GM19023 (cell line): ENCODE measurements at regions not wholly inside any gene's neighbourhood (a gene's known extent, or its start where the extent isn't known, plus 50 kb on each side); places are given as distances from the start of the nearest gene placed in this dataset.

Experiments used
- ATAC-seq: cut with Tn5 transposase; IDR thresholded peaks from one replicate; pipeline ENCODE4 v1.9.1; 2021; ENCODE audit warnings: mild to moderate bottlenecking, moderate library complexity; ENCODE audit not compliant: unreplicated experiment

DNA sequence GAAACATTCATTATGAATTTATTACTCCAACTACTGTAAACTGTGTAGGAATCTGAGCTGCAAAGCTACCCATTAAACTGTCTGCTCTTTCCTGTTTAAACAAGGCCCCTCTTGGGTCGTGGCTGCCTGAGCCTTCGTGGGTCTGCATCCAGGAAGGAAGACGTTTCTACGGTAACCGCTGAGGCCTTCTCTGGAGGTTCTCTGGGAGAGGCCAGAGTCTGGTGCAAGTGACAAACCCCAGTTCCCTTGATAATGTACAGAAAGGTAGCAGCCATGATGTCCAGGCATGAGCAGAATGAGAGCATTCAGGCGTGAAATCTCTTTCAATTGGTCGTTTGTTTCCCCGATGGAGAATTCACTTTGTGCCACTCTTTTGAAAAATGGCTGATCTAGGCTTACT lies 350.2 kb downstream of the PLPP3 start:
- ATAC-seq, result no peak

DNA sequence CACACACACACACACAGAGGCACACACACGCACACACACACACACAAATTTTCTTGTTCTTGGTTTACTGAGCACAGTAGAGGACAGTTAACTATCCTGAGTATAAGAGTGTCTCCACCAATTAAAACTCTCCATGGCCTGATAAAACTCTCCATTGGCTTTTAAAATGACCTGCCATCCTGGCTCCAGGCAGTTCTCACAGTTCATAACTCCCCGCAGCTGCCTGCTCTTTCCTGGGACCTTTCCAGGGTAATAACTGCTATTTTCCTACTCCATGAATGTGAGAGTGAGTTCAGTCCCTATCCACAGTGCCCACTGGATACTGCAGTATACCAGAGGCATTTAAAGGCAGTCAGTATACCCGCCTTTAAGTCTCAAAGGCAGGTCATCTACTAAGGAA lies 351.5 kb downstream of the PLPP3 start:
- no peak for ATAC-seq

DNA sequence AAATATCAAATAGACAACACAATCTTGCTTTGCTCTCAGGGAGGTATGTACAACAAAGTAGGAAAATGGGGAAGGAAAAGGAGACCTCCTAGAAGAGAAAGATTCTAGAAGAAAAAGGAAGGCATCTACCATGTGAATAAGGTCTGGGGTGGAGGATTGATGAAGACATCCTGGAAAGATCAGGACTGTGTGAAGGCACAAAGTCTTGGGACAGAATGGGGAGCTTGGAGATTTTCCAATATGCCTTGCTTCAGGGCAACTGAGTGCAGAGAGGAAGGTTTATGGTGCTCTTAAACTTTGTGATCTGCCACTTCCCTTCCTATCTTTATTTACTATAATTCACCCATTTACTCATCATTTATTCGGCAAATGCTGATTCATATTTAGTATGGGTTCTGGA lies 352.0 kb downstream of the PLPP3 start:
- ATAC-seq, result no peak

DNA sequence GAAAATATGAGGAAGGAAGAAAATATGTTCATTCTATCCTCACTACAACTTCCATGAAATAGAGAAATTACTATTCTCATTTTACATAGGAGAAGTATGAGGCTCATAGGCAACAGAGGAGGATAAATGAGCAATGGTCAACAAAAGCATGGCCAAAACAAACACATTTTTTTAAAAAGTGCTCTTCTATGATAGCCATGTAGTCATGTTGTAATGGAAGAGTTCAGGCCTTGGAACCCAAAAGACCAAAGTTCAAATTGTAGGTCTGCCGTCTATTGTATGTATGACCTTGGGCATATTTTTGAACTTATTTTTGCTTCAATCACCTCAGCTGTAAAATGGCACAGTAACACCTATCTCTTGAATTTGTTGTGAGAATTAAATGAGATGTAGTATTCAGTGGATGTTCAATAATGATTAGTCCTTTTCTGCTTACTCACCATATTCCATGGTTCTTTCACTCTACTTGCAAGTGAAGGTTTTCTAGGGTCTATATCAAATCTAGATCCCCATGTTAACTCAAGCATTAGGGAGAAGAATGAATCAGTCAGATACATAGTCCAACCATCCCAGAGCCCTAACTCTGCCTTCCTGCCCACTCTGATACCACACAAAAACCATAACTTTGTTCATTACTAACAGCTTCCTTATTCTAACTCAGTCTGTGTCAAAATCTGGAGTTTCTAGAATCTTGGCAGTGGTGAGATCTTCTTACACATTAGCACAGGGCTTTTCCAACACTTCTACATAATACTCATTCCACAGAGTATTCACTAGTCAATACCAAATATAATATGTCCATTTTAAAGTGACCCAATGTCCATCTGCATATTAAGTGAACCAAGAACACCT lies 353.2 kb downstream of the PLPP3 start:
- no peak for ATAC-seq

DNA sequence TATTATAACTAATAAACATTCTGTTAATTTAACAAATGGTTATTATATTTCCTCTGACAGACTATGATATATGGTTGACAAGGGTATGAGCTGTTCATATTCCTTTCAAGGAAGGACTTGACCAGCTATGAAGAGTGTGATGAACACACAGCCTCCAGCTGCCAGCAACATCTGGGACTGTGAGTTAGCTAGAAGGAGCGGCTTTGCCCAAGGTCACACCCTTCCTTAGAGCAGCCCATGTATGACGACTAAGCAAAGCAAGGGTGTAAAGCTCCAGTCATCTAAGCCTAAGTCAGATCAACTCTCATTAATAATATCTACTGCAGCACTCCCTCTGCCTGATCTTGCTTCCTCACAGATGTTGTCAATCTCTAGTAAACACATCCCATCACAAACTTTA lies 355.4 kb downstream of the PLPP3 start:
- ATAC-seq, result no peak

DNA sequence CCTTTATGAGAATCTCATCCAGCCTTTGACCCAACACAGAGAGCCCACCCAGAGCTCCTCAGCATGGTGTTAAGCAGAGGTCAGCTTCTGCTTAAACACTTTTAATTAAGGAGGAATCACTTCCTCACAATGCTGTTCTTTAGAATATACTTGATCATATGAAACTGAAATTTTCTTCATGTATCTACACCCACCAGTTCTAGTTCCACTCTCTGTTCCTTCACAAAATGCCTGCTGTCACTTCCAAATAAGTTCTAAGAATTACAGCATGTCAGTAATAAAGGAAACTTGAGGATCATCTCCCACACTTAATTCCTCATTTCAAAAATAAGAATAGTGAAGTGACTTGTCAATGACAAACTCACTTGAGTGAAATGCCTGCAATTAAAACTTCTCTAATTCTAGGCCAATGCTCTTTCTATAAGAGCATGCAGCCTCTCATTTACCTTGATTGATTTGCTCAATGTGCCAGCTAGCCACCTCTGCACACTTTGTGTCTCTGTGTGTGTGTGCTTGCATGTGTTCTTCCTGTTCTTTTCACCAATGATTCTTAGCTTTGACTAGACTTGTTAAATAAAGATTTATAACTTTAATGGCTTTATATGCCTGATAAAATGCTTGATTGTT lies 356.3 kb downstream of the PLPP3 start:
- no peak for ATAC-seq

DNA sequence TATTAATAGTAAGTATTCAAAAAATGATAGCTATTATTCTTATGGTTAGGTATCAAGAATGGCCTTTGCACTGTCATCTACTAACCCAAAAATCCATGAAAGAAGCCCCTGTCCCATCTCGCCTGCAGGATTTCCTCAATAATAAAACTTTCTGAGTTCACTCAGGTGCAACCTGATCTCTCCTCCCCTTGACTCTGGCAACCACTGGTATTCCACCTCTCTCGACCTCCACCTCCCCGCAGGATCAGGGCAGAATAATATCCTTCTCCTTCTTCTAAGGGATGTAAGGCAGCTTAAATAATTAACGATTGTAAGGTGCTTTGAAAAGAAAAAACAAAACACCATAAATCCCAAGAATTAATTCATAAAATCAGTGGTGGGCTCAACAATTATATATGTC lies 359.3 kb downstream of the PLPP3 start:
- no peak for ATAC-seq

DNA sequence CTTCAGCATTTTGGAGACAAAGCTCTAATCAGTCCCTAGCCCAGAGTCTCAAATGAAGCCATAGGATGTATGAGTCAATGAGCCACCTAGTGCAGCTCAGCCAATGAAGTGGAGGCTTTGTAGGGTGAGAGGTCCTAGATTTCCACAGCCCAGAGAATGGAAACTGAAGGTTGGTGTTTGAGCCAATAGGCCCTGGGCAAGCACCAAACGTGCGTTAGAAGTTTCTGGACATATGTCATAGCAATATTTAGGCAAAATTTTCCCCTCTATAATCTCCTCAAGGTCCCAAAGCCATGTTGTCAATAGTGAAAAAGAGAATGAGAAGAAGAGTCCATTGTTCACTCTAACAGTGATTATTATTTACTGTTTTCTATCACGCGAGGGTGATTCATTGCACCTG lies 361.3 kb downstream of the PLPP3 start:
- no peak for ATAC-seq

DNA sequence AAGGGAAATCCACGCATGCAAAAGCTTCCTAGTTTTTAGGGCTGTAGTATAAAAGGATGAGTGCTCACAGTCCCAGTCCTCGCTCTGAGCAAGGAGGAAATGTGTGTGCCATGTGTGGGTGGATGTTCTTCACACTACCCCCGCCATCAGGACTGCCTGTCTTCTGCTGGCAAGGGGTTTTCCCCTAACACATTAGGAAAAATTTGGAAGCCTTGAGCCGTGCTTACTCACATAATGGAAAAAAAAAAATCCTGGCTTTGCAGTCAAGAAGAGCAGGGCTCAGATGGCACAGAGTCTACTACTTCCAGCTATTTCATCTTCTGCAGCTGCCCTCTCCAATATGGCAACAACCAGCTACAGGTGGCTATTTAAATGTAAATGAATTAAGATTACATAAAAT lies 363.1 kb downstream of the PLPP3 start:
- ATAC-seq, result no peak

DNA sequence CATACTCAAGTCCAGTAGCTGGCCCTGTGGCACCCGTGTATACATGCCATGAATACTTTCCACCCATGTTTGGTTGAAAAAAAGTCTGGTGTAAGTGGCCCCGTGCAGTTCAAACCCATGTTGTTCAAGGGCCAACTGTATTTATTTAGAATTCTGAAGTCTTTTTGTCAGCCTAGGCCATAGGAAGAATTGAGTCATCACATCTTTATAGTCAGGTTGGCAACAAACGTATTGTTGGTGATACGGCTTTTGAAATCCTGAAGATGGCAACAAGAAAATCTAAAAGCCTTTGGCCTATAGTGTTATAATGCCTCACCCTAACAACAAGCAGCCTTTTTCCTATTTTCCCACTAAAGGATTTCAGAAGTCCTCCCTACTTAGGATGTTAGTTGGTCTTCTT lies 363.6 kb downstream of the PLPP3 start:
- no peak for ATAC-seq

DNA sequence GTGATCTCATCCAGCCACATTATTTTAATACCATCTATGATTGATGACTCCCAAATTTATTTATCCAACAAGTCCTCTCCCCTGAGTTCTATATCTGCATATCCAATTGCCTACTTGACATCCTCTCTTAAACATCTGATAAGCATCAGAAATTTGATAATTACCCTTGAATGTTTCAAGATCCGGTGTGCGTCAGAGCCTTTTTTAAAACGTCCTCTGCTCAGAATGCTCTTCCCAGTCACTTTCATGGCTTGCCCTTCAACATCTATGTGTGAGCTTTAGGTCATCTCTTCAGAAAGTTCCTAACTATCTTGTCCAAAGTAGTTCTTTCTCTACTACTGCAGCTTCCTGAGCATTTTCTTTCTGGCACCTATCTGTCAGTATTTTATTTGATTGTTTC lies 364.3 kb downstream of the PLPP3 start:
- ATAC-seq, result no peak

DNA sequence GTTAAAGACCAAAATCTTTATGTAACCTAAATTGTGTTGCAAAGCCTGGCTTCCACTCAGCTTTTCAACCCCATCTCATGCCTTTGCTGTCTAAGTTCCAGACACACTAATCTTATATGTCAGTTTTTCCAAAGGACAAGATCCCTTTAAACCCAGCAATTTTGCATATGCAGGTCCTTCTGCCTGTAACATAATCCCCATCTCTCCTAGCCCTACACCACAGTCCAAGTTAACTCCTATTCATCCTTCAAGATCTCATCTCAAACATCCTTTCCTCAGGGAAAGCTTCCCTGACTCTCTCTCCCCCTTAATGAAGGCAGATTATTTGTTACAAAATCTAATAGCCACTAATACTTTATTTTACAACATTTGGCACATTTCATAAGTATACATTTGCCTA lies 366.3 kb downstream of the PLPP3 start:
- no peak for ATAC-seq

DNA sequence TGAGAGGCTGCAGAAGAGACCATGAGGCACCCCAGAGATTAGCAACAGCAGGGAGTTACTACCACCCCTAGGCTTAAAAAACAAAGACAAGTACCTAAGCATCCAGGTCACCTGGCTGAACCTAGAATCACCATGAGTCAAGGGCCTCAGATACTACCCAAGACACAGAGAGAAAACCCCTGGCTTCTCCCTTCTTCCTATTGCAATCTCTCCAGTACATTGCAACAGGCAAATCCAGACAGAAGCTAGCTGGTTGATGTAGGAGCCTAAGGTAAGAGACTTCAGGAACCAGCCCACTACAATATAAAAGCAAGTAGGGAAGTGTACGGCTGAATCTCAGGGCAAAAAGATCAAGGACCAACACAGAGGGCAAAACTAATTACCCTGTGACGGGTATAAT lies 367.2 kb downstream of the PLPP3 start:
- no peak for ATAC-seq

DNA sequence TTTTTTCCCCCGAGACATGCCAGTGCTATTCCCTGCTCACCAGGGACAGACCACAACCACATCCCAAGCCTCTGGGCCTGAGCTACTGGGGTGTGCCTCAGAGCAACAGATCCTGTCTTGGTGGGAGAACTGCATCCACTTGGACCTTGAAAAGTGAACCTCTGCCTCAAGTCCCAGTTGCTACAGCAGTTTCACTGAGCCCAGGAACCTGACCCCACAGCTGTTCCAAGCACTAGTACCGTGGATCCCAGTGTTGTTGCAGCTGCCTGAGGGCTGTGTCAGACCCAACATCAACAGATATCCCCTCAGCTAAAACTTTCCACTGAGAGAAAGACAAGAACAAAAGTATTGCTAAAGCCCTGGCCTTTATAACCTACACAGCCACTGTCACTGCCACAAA lies 373.0 kb downstream of the PLPP3 start:
- no peak for ATAC-seq

DNA sequence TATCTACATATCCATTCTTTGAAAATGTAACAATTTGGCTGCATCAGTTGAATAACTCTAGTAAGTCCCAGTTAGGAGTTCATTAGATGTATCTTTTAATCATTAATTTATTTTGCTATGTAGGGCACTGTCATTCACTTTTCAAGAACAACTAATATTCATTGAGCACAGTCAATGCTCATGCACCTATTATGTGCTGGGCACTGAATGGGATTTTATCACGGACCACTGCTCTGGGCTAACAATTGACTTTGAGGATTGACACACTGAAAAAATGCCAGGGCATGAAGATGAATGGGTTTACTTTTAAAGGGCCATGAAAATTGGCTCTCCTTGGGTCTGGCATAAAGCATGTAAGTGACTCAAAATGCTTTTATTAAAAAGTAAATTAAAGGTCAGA lies 375.2 kb downstream of the PLPP3 start:
- no peak for ATAC-seq

DNA sequence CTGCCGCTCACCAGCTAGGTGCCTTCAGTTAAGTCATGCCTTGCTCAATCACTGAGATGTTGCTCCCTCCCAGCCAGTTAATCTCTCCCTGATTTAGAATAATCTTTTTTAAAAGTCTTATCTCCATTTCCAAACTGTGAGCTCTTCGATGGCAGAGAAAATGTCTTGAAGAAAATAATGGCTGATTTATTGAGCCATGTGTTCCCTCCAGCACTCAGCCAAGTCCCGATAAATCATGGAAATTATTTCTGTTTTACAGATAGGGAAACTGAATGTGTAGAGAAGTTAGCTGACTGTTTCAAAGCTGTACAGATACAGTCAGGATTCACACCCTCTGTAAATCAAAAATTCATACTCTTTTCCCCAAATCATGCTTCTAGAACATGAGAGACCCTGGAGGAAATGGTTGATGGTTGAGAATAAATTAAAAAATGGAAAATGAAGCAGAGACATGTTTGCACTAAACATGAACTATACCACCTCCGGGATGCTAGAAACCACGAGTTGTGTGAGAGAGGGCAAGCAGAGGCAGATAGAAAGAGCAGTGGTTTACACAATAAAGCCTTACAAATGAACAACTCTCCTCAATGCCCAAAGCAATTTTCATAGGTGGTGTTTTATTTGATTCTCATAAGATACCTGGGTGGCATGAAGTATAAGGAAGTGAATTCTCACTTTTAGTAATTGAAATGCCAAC lies 376.4 kb downstream of the PLPP3 start:
- no peak for ATAC-seq

DNA sequence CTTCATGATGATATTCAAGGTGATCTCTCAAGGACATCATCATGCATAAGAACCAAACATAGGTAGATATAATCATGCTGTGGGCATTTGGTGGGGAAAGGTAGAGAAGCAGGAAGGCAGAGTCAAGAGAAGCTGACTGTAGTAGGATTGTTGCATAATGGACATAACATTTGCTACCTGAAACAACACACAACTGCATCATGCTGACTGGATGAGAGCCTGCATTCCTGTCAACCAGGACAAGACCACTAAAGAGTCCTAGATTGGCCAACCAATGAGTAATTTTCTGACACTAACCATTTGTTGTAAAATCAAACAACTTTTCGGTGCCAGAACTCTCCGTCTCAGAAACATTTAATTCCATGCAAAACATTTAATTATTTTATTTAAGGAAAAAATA lies 377.2 kb downstream of the PLPP3 start:
- no peak for ATAC-seq

DNA sequence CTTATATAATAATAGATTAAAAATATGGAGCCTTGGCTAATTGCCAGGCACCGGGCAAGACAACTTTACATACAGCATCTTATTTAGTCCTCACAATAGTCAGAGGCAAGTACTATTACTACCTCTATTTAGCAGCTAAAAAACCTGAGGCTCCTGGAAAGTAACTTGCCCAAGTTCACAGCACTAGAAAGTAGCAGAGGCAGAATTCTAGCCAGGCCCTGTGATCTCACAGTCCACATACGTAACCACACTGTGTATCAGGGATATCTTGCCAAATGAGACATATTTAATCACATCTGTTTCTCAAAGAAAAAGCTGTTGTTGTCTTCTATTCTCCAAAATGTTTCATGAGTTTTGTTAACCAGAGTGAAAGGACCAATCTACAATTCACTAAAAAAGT lies 378.5 kb downstream of the PLPP3 start:
- ATAC-seq, result no peak

DNA sequence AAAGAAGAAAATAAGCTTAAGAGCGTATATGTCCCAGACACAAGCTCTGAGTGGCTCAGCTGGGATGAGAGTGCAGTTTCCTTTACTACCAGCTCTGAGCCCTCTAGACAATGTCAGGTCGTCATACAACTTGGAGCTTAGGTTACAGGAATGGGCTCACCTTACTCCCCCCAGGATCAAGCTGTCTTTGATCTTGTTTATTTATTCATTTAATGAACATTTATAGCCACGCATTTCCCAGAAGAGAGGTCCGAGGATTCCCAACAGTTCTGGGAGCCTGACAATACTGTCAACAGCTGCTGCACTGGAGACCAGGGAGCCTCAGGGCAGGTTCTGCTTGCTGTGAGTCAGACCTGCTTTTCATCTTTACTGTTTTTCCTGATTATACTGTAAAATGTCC lies 378.9 kb downstream of the PLPP3 start:
- no peak for ATAC-seq

DNA sequence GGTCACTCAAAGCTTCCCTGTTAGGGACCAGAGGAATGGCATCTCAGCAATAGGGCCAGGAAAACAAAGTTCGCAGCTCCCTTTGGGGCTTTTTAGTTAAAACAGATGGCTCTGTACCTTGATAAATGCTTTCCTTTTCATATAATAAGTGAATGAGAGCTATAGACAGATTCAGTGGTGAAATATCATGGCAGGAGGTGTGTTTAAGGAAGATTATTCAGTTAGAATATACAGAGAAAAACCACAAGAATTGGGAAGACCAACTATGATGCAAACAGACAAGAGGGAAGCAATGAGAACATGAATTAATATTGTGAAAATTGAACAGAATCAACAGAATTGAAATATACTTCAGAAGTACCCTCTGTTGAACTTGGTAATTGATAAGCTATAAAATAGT lies 379.4 kb downstream of the PLPP3 start:
- no peak for ATAC-seq

DNA sequence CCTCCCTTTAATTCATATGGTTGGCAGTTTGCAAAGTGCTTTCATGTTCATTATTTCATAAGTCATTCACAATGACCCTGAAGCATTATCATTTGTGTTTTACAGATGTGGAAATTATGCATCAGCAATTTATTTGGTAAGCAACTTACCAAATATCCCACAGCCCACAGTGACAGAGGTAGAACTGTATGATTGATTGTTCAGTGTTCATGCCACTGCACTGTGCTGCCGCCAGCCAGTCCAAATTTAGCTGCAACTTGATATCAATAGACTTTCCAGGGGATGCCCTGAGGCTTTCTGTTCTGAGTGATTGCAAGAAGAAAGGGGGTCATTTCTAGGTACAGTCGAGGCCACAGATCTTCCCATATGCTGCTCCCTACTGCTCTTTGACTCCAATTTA lies 380.3 kb downstream of the PLPP3 start:
- no peak for ATAC-seq

DNA sequence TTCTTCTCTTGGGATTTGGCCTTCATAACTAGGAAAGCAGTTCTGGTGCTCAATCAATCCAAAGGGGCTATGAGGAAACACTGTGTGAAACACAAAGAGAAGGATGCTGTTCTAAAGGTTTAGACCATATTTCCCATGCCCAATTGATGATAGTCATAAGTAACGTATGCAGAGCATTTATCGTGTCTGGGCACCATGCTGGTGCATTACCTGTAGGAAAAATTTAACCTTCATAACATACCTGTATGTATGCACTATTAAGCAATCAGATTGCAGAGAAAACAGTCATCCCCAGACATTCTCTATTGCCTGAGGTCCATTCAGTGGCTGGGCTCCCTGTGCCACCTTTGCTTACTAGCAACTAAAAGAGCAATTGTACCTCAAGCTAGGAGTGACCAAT lies 381.4 kb downstream of the PLPP3 start:
- no peak for ATAC-seq
